Prostate gland (tissue), 2 donors: ENCODE measurements at regions not wholly inside any gene's neighbourhood (a gene's known extent, or its start where the extent isn't known, plus 50 kb on each side); places are given as distances from the start of the nearest gene placed in this dataset.

ENCODE experiments used
- DNase-seq: peaks from one replicate; pipeline ENCODE4 v3.0.0-alpha.2; 2019; ENCODE audit warnings: low spot score
- H3K27ac ChIP-seq, 2 donors: fragments of 200-600 bp; sonication (generic); 2 replicates each; pipeline ENCODE4 v1.5.1; 2017 to 2019
- H3K27me3 ChIP-seq: fragments of 200-600 bp; sonication (generic); replicated peaks from 2 replicates; pipeline ENCODE4 v1.5.1; 2019; ENCODE audit not compliant: insufficient read depth
- H3K36me3 ChIP-seq, 2 donors: fragments of 200-600 bp; sonication (generic); 1 replicate in 1 of 2; 2 replicates in 1 of 2; pipeline versions ENCODE4 v1.5.1 to v1.8.1; 2017 to 2019
- H3K4me1 ChIP-seq: fragments of 200-600 bp; sonication (generic); replicated peaks from 2 replicates; pipeline ENCODE4 v1.5.1; 2019
- H3K4me3 ChIP-seq, 2 donors: fragments of 200-600 bp; sonication (generic); 2 replicates each; pipeline ENCODE4 v1.5.1; 2017 to 2019
- H3K9me3 ChIP-seq: fragments of 200-600 bp; sonication (generic); 2 replicates; pipeline ENCODE4 v1.5.1; 2017
- POLR2A ChIP-seq: fragments of 450-650 bp; IDR thresholded peaks from one replicate; pipeline ENCODE4 v1.6.1; 2016; ENCODE audit warnings: antibody characterized with exemption, mild to moderate bottlenecking
- POLR2AphosphoS5 ChIP-seq: sonication (generic); formaldehyde crosslinking; IDR thresholded peaks from one replicate; pipeline ENCODE4 v1.6.1; 2017; ENCODE audit warnings: antibody characterized with exemption
- WGBS: methylation state at CpG from one replicate; pipeline ENCODE4 v1.1.5; 2018; 5-methylcytosine and 5-hydroxymethylcytosine counted together
- intact Hi-C: fragments of 100-400 bp; cut with DNase I; formaldehyde crosslinking; loops from one replicate; pipeline ENCODE4 v1.14.2; 2022
- TF ChIP-seq, protein P1 (sequence below), 4 experiments: fragments of 200-600 bp in 2 of 4; fragments of 450-650 bp in 2 of 4; sonication (generic) in 2 of 4; IDR thresholded peaks; 1 replicate in 3 of 4; 2 replicates in 1 of 4; pipeline ENCODE4 v1.5.1; 2016 to 2019; ENCODE audit warnings: antibody characterized with exemption in 4 of 4, mild to moderate bottlenecking in 2 of 4, moderate library complexity in 2 of 4

GRCh38 chr13:109395014-109395413, 391.4 kb downstream of the IRS2 start:
- no peak overlapping the region for H3K27ac ChIP-seq
- H3K4me1 ChIP-seq, result no peaks in the 10 kb centered on the region
- 57% methylated on average over 5 of the region's 5 CpGs for WGBS
- no peaks in the 10 kb centered on the region for H3K27me3 ChIP-seq
- no peak for DNase-seq
- H3K36me3 ChIP-seq, result no peaks in the 10 kb centered on the region
- H3K9me3 ChIP-seq, result no peaks in the 10 kb centered on the region
- intact Hi-C loops, result no loop called here
- TF ChIP-seq, protein P1, sequence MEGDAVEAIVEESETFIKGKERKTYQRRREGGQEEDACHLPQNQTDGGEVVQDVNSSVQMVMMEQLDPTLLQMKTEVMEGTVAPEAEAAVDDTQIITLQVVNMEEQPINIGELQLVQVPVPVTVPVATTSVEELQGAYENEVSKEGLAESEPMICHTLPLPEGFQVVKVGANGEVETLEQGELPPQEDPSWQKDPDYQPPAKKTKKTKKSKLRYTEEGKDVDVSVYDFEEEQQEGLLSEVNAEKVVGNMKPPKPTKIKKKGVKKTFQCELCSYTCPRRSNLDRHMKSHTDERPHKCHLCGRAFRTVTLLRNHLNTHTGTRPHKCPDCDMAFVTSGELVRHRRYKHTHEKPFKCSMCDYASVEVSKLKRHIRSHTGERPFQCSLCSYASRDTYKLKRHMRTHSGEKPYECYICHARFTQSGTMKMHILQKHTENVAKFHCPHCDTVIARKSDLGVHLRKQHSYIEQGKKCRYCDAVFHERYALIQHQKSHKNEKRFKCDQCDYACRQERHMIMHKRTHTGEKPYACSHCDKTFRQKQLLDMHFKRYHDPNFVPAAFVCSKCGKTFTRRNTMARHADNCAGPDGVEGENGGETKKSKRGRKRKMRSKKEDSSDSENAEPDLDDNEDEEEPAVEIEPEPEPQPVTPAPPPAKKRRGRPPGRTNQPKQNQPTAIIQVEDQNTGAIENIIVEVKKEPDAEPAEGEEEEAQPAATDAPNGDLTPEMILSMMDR (IDR thresholded peaks at IDR 0.05), result no peak
- TF ChIP-seq POLR2AphosphoS5 (no peak), POLR2A (no peak)
- no peak overlapping the region for H3K4me3 ChIP-seq

DNA sequence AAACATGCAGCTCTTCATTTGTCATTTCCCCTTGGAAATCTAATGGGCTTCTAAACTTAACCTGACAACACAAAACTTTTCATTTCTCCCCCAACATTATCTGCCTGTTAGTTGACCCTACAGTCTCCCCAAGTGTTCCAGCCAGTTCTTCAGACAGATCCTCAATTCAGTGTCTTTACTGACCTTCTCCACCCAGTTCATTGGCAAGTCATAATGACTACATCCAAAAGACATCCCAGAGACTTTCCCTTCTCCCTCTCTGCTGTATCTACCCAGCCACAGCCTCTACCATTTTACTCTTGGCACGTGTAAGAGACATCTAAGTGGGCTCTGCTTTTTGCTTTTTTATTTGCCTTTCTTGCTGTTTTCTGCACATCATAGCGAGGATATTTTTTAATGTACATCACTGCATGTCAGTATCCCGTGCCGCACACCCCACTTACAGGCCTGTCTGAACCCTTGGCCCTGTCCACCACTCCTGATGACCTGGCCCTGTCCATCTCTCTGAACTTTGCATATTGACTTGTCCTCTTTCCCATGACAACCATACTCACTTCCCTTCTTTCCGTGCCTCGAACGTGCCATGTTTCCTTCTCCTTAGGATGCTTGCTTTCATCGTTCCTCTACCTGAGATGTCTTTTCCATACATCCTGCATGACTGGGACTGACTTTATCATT, 391.9 kb downstream of the IRS2 start:
- 93% methylated on average over 8 of the region's 8 CpGs for WGBS
- no peak overlapping the region for H3K27ac ChIP-seq

DNA sequence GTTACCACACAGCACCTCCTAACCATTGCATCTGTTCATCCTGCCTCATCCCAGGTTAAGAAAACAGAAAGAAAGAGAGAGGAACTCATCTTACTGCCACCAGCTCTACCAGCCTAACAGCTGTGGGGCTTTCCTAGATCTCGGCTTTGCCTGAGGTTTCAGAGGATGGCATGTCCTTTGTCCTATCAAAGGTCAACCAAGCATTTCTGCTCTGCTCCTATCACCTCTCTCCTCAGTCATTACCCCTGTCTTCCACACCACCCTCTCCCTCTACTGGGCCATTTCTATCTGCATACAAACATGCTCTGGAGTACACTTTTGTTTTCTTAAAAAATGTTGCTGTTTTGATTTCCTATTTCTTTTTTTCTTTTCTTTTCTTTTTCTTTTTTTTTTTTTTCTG, 393.3 kb downstream of the IRS2 start:
- no peaks in the 10 kb centered on the region for H3K36me3 ChIP-seq
- no peaks in the 10 kb centered on the region for H3K27me3 ChIP-seq
- no peak for TF ChIP-seq POLR2AphosphoS5
- H3K27ac ChIP-seq, result no peak overlapping the region
- no peak overlapping the region for H3K4me3 ChIP-seq
- no peaks in the 10 kb centered on the region for H3K4me1 ChIP-seq
- DNase-seq, result no peak
- intact Hi-C loops, result no loop called here
- no peaks in the 10 kb centered on the region for H3K9me3 ChIP-seq
- WGBS, result 81% methylated on average over 1 of the region's 1 CpG

More for the DNA sequence above, 391.9 kb downstream of the IRS2 start:
- DNase-seq, result no peak
- H3K4me1 ChIP-seq, result no peaks in the 10 kb centered on the region
- H3K36me3 ChIP-seq, result no peaks in the 10 kb centered on the region
- no peaks in the 10 kb centered on the region for H3K27me3 ChIP-seq
- no peaks in the 10 kb centered on the region for H3K9me3 ChIP-seq
- intact Hi-C loops, result no loop called here
- TF ChIP-seq POLR2A, result no peak
- TF ChIP-seq POLR2AphosphoS5, result no peak
- TF ChIP-seq, protein P1 (IDR thresholded peaks at IDR 0.05), result no peak
- H3K4me3 ChIP-seq, result no peak overlapping the region

GRCh38 chr13:109390391-109390790, 396.0 kb downstream of the IRS2 start:
- no peak for DNase-seq
- TF ChIP-seq, protein P1 (IDR thresholded peaks at IDR 0.05), result no peak
- TF ChIP-seq POLR2AphosphoS5 (no peak), POLR2A (no peak)
- intact Hi-C loops, result no loop called here
- Histone ChIP-seq H3K4me3 (no peak overlapping the region), H3K27ac (no peak overlapping the region), H3K9me3 (no peaks in the 10 kb centered on the region), H3K27me3 (no peaks in the 10 kb centered on the region), H3K4me1 (no peaks in the 10 kb centered on the region), H3K36me3 (no peaks in the 10 kb centered on the region)
- 83% methylated on average over 2 of the region's 2 CpGs for WGBS

- Histone ChIP-seq H3K36me3 (no peaks in the 10 kb centered on the region), H3K4me1 (no peaks in the 10 kb centered on the region), H3K9me3 (no peaks in the 10 kb centered on the region), H3K27me3 (no peaks in the 10 kb centered on the region), H3K4me3 (no peak overlapping the region), H3K27ac (no peak overlapping the region)
- intact Hi-C loops, result no loop called here
- TF ChIP-seq, protein P1 (IDR thresholded peaks at IDR 0.05), result no peak
- TF ChIP-seq POLR2AphosphoS5, result no peak
- no peak for TF ChIP-seq POLR2A
- 79% methylated on average over 8 of the region's 8 CpGs for WGBS
- no peak for DNase-seq
These were observed 396.5 kb downstream of the IRS2 start for GRCh38 chr13:109389892-109390345.
